Left cardiac atrium (tissue), 4 donors: ENCODE measurements at regions not wholly inside any gene's neighbourhood (a gene's known extent, or its start where the extent isn't known, plus 50 kb on each side); places are given as distances from the start of the nearest gene placed in this dataset.

Source experiments
- ATAC-seq, 2 donors: fragments of 200-7000 bp; cut with Tn5 transposase; one replicate each; pipeline ENCODE4 v1.9.1; 2020; ENCODE audit warnings: mild to moderate bottlenecking in 2 of 2, moderate library complexity in 2 of 2
- DNase-seq: peaks from one replicate; pipeline ENCODE4 v3.0.0-alpha.2; 2020
- intact Hi-C, 2 donors: fragments of 100-400 bp; cut with DNase I; formaldehyde crosslinking; loops; one replicate each; pipeline versions ENCODE4 v1.14.1 to v1.15.1; 2022 to 2023
- donor health status: DM: no; HTN: yes; CAD: no.
- donor health status: DM: no; HTN: yes; CAD: no; lungs with severe emphysema.
- donor health status: DM: yes; HTN: yes; CAD: no.
- donor health status: Dilated cardiomyopathy.

GRCh38 chr4:145351162-145351561, 130.5 kb upstream of the SMAD1 start:
- ATAC-seq (no peak), DNase-seq (no peak)
- intact Hi-C loops, result no loop called here

GRCh38 chr4:145348291-145348690, 133.4 kb upstream of the SMAD1 start:
- DNase-seq (no peak), ATAC-seq (no peak)
- intact Hi-C loops, result no loop called here

GRCh38 chr4:145347684-145348083, 134.0 kb upstream of the SMAD1 start:
- DNase-seq (no peak), ATAC-seq (no peak)
- intact Hi-C loops, result no loop called here

GRCh38 chr4:145346081-145346480, 135.6 kb upstream of the SMAD1 start:
- DNase-seq (no peak), ATAC-seq (no peak)
- intact Hi-C loops, result no loop called here

- no peak for ATAC-seq
- no peak for DNase-seq
- intact Hi-C loops, result no loop called here
These were observed 136.3 kb upstream of the SMAD1 start for GRCh38 chr4:145345401-145345800.

- no peak for ATAC-seq
- intact Hi-C loops, result no loop called here
- DNase-seq, result no peak
These were observed 140.3 kb upstream of the SMAD1 start for GRCh38 chr4:145341381-145341780.

GRCh38 chr4:145340071-145340675, 141.5 kb upstream of the SMAD1 start:
- DNase-seq, result no peak
- ATAC-seq, result no peak
- intact Hi-C loops, result no loop called here

GRCh38 chr4:145339075-145339725, 142.5 kb upstream of the SMAD1 start:
- no peak for ATAC-seq
- intact Hi-C loops, result no loop called here
- no peak for DNase-seq

- DNase-seq, result no peak
- intact Hi-C loops, result no loop called here
- ATAC-seq, result no peak
These were observed 143.1 kb upstream of the SMAD1 start for GRCh38 chr4:145338568-145338967.

- no peak for DNase-seq
- intact Hi-C loops, result no loop called here
- no peak for ATAC-seq
These were observed 144.3 kb upstream of the SMAD1 start for GRCh38 chr4:145337391-145337790.

GRCh38 chr4:145333786-145334185, 147.9 kb upstream of the SMAD1 start:
- intact Hi-C loops, result no loop called here
- DNase-seq (no peak), ATAC-seq (no peak)

- ATAC-seq (no peak), DNase-seq (no peak)
- intact Hi-C loops, result no loop called here
These were observed 146.1 kb upstream of the OTUD4 start for GRCh38 chr4:145326491-145326890.

GRCh38 chr4:145324161-145324560, 143.8 kb upstream of the OTUD4 start:
- intact Hi-C loops, result no loop called here
- ATAC-seq, result no peak
- DNase-seq, result no peak

- ATAC-seq (no peak), DNase-seq (no peak)
- intact Hi-C loops, result no loop called here
These were observed 139.9 kb upstream of the OTUD4 start for GRCh38 chr4:145320294-145320693.

- intact Hi-C loops, result no loop called here
- ATAC-seq (no peak), DNase-seq (no peak)
These were observed 139.4 kb upstream of the OTUD4 start for GRCh38 chr4:145319751-145320150.

GRCh38 chr4:145316897-145317574, 136.6 kb upstream of the OTUD4 start:
- ATAC-seq, result no peak
- intact Hi-C loops, result no loop called here
- no peak for DNase-seq

GRCh38 chr4:145315811-145316225, 135.4 kb upstream of the OTUD4 start:
- DNase-seq (no peak), ATAC-seq (no peak)
- intact Hi-C loops, result no loop called here

- DNase-seq (no peak), ATAC-seq (no peak)
- intact Hi-C loops, result no loop called here
These were observed 128.2 kb upstream of the OTUD4 start for GRCh38 chr4:145308598-145308997.

GRCh38 chr4:145307763-145308430, 127.5 kb upstream of the OTUD4 start:
- DNase-seq (no peak), ATAC-seq (no peak)
- intact Hi-C loops, result no loop called here

GRCh38 chr4:145307120-145307519, 126.7 kb upstream of the OTUD4 start:
- DNase-seq, result no peak
- intact Hi-C loops, result no loop called here
- ATAC-seq, result no peak
